ENCODE measurements at regions not wholly inside any gene's neighbourhood (a gene's known extent, or its start where the extent isn't known, plus 50 kb on each side); places are given as distances from the start of the nearest gene placed in this dataset.

GRCh38 chr5:106818552-106818951 lies 852.2 kb downstream of the EFNA5 start:
- Histone ChIP-seq H3K4me1 (no peaks in the 10 kb centered on the region), H3K27ac (no peak overlapping the region), H3K36me3 (no peaks in the 10 kb centered on the region), H3K9me3 (no peaks in the 10 kb centered on the region), H3K4me3 (no peak overlapping the region), H3K27me3 (no peaks in the 10 kb centered on the region)
- WGBS, 2 donors = 66 to 85% methylated on average over 4 of the region's 4 CpGs
- DNase-seq = no peak
- TF ChIP-seq CTCF (IDR thresholded peaks at IDR 0.05) (no peak), EP300 (IDR thresholded peaks at IDR 0.05) (no peak), POLR2A (IDR thresholded peaks at IDR 0.05) (no peak)
- intact Hi-C loops (cut with DNase I) = no loop called here

- no peak overlapping the region for H3K4me3 ChIP-seq
- 68 to 78% methylated on average over 2 of the region's 2 CpGs for WGBS, 2 donors
- no peaks in the 10 kb centered on the region for H3K9me3 ChIP-seq
- H3K36me3 ChIP-seq = no peaks in the 10 kb centered on the region
- intact Hi-C loops (cut with DNase I) = no loop called here
- H3K4me1 ChIP-seq = no peaks in the 10 kb centered on the region
- DNase-seq = no peak
- H3K27me3 ChIP-seq = no peaks in the 10 kb centered on the region
- H3K27ac ChIP-seq = no peak overlapping the region
- TF ChIP-seq CTCF (IDR thresholded peaks at IDR 0.05) (no peak), EP300 (IDR thresholded peaks at IDR 0.05) (no peak), POLR2AphosphoS5 (IDR thresholded peaks at IDR 0.05) (no peak), POLR2A (IDR thresholded peaks at IDR 0.05) (no peak)
These were observed 855.8 kb downstream of the EFNA5 start for GRCh38 chr5:106814961-106815360.

GRCh38 chr5:106801554-106801953 lies 869.2 kb downstream of the EFNA5 start:
- H3K9me3 ChIP-seq = no peaks in the 10 kb centered on the region
- no peaks in the 10 kb centered on the region for H3K36me3 ChIP-seq
- intact Hi-C loops (cut with DNase I) = no loop called here
- DNase-seq = no peak
- H3K27me3 ChIP-seq = no peaks in the 10 kb centered on the region
- no peaks in the 10 kb centered on the region for H3K4me1 ChIP-seq
- no peak overlapping the region for H3K27ac ChIP-seq
- no peak for TF ChIP-seq POLR2A (IDR thresholded peaks at IDR 0.05)
- no peak for TF ChIP-seq EP300 (IDR thresholded peaks at IDR 0.05)
- no peak for TF ChIP-seq CTCF (IDR thresholded peaks at IDR 0.05)
- no peak for TF ChIP-seq POLR2AphosphoS5 (IDR thresholded peaks at IDR 0.05)
- no peak overlapping the region for H3K4me3 ChIP-seq
- 36 to 78% methylated on average over 3 of the region's 3 CpGs for WGBS, 2 donors

- H3K36me3 ChIP-seq = no peaks in the 10 kb centered on the region
- no peak for TF ChIP-seq POLR2AphosphoS5 (IDR thresholded peaks at IDR 0.05)
These were observed 872.7 kb downstream of the EFNA5 start for GRCh38 chr5:106797996-106798395.

GRCh38 chr5:106796081-106796480 lies 874.7 kb downstream of the EFNA5 start:
- 75 to 76% methylated on average over 3 of the region's 3 CpGs for WGBS, 2 donors
- intact Hi-C loops (cut with DNase I) = no loop called here
- H3K9me3 ChIP-seq = no peaks in the 10 kb centered on the region

More at GRCh38 chr5:106797996-106798395, 872.7 kb downstream of the EFNA5 start:
- DNase-seq = no peak
- Histone ChIP-seq H3K9me3 (no peaks in the 10 kb centered on the region), H3K27ac (no peak overlapping the region), H3K4me1 (no peaks in the 10 kb centered on the region), H3K27me3 (no peaks in the 10 kb centered on the region), H3K4me3 (no peak overlapping the region)
- intact Hi-C loops (cut with DNase I) = no loop called here
- 43 to 69% methylated on average over 3 of the region's 3 CpGs for WGBS, 2 donors

More at GRCh38 chr5:106796081-106796480, 874.7 kb downstream of the EFNA5 start:
- Histone ChIP-seq H3K4me1 (no peaks in the 10 kb centered on the region), H3K4me3 (no peak overlapping the region), H3K27me3 (no peaks in the 10 kb centered on the region), H3K27ac (no peak overlapping the region), H3K36me3 (no peaks in the 10 kb centered on the region)
- DNase-seq = no peak
- TF ChIP-seq CTCF (IDR thresholded peaks at IDR 0.05) = no peak
- no peak for TF ChIP-seq POLR2AphosphoS5 (IDR thresholded peaks at IDR 0.05)
- no peak for TF ChIP-seq EP300 (IDR thresholded peaks at IDR 0.05)
- no peak for TF ChIP-seq POLR2A (IDR thresholded peaks at IDR 0.05)

All from sigmoid colon (tissue), 6 donors.